GM21423 (cell line): ENCODE measurements at regions not wholly inside any gene's neighbourhood (a gene's known extent, or its start where the extent isn't known, plus 50 kb on each side); places are given as distances from the start of the nearest gene placed in this dataset.

Experiments
- ATAC-seq: cut with Tn5 transposase; IDR thresholded peaks from one replicate; pipeline ENCODE4 v1.9.1; 2021; ENCODE audit warnings: mild to moderate bottlenecking, moderate library complexity; ENCODE audit not compliant: unreplicated experiment

DNA sequence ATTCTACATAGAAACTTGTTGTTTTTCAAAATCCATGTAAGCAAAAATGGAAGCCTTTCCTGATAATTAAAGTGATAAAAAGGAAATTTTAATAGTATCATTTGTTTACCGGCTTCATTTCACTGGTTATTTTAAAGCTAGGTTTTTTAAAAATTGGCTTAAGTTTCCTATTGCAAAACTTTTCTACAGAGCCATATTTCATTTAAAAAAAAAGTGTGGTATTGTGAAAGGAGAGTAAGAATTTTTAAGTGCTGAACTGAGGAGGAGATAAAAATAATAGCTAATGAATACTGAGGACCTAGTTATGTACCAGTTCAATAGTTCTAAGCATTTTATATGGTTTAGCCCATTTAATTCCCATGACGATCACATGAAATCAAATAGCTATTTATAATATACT is 172.2 kb upstream of the COL1A2 start:
- ATAC-seq = no peak

DNA sequence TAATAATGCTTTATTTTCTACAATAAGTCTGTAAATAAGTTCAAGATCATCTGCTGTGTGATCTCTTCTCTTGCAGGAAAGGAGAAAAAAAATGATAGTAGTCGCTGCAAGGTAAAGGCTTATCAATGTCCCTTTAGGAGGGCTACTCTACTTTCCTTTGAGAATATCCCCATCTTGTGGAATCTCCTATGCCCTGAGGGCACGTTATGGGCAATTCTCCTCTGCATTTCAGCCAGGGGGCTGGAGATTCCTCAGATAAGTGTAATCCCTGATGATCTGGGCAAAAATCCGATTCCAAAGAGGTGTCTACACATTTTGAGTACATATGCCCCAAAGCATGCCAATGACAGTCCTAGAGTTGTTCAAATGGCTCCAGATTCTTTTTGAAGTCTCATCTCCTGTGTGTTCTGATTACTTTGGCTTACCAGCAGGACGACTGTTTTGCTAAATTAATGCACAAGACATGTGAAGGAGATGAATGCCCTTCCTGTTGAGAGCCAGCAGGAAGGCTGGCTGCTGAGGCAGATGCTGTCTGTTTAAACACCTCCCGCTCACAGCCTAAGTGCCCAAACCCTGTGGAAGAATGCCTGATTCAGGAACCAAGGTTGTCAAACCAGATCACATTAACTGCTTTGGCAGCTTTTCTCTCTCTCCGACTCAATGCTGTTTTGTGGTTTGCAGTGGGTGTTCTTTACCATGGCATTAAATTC is 171.2 kb upstream of the COL1A2 start:
- ATAC-seq = no peak

DNA sequence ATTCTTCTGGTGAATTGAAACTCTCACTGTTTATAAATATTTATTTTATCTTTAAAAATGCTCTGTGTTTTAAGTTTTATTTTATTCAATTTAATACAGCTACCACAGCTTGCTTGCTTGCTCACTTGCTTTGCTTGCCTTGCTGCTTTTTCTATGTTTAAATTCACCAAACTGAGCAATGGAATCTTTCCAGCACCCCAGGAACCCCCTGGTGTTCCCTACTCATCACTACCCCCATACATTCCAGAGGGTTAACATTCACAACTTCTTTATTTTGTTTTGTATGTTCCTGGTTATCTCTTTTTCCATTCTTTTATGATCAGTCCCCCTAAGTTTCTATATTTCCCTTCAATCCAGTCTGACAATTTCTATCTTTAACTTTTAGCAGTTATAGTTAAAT is 166.5 kb upstream of the COL1A2 start:
- no peak for ATAC-seq

DNA sequence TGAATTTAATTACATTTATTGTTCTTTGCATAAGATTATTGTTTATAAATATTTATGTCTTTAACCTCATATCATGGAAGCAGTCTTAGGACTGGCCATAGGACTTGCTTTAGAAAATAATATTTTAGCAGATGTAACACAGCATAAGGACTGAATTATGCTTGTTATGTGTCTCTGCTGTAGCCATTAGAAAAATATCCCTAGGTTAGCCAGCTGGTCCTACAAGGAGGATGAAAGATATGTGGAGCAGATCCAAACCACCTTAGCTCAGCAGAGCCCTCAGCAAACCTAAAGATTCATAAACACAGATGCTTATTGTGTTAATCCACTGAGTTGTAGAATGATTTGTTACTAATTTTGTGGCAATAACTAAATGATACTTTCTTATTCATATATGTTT is 166.0 kb upstream of the COL1A2 start:
- no peak for ATAC-seq

DNA sequence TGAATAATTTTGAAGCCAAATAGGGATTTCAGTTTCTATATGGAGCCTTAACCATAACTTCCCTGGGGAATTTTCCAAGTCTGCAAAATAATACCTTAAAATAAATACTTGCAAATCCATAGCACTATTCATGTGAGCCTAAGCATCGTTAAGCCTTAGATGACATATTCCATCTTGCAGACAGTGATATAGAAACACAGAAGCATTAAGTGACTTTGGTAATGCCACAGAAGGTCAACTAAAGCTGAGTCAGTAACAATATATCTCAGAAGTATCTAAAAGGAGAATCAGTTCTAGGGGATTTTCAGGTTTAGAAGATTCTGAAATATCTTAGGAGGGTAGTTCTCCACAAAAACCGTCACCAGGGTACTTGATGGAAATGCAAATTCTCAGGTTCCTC is 163.4 kb upstream of the COL1A2 start:
- ATAC-seq = no peak

DNA sequence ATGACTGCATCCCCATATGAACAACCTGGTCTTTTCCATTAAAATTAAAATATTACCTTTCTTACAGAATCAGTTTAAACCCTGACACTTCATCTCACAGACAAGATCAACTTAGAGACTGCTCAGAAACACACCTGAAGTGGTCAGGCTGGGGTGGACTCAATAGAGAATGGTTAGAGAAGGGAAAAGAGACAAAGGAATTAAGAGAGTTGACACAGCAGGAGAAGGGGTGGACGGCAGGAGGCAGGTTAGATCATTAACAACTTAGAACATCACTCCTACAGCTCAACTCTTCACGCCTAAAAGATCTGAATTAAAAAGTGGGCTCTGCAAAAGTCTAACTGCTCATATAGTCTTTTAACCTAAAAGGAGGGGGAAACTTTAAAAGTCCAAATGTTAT is 157.7 kb upstream of the COL1A2 start:
- ATAC-seq = no peak

DNA sequence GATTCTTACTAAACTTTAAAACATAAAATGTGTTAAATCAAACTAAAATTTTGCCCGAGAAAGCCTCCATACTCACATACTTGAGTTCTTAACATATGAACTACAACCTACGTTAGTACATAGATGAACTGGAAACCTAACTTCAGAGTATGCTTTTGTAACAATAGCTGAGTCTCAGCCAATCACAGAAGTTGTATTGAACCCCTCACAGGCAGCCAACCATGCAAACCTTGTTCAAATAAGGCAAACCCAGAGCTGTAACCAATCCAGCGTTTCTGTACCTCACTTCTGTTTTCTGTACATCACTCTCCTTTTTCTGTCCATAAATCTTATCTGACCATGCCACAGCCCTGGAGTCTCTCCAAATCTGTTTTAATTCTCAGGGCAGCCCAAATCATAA is 157.3 kb upstream of the COL1A2 start:
- ATAC-seq = no peak

DNA sequence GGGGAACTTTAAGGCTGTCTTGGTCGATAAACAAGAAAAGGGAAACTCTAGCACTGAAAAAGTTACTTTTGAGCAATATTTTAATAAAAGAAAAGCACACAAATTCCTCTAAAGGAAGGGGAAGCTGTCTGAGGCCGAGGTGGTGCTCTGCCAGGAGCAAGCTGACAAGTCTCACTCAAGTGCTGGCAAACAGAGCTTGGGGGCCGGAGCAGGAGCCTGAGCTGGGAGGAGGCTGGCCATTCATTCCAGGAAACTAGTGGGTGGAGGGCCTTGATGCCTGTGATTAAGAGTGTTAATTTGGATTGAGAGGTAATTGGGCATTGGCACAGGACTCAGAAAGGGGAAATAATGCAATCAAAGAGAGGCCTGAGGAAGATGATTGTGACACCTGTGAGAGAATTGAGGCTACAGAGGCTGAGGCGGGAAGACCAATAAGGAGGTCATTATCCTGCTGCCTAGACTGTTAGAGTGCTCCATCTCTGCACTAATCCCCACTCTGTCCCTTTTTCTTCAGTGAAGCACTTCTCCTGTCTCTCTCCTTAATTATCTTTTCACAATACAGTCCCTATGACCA is 154.9 kb upstream of the COL1A2 start:
- ATAC-seq = no peak

DNA sequence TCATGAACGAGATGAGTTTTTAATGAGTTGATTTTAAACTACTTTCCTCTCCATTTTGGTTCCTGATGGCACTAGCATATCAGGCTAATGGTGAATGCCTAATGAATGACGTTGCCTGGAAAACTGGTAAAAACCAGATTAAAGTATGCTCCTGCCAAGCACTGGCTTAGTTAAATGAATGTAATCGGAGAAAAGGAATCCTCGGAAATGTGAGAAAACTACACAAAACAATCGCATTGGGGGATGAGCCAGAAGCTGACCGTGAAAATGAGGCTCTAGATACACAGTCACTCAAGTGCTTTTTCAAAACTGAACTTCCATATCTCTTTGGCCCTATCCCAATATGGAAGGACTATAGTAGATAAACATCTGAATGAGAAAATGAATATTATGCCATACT is 153.8 kb upstream of the COL1A2 start:
- no peak for ATAC-seq

DNA sequence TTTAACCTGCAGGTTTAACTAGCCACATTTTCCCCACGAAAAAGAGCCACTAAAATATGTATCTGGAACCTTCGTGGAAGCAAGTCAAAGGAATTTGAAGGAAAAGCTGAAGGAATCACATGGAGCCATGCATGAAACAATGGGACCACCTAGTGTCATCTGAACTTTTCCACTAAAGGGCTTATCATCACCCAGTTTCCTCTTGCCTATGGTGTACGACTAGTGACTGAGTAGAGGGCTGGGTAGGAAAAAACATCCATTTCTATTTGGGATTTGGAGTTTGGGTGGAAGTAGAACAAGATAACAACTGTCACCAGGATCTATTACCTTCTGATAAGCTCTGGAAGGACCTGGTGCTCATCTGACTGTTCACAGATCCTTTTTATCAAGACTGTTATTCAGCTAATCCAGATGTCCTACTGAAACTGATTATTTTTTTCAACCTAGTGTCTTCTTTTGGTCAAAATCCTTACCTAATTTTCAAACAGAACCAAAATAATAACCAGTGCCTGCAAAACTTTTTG is 153.2 kb upstream of the COL1A2 start:
- no peak for ATAC-seq

DNA sequence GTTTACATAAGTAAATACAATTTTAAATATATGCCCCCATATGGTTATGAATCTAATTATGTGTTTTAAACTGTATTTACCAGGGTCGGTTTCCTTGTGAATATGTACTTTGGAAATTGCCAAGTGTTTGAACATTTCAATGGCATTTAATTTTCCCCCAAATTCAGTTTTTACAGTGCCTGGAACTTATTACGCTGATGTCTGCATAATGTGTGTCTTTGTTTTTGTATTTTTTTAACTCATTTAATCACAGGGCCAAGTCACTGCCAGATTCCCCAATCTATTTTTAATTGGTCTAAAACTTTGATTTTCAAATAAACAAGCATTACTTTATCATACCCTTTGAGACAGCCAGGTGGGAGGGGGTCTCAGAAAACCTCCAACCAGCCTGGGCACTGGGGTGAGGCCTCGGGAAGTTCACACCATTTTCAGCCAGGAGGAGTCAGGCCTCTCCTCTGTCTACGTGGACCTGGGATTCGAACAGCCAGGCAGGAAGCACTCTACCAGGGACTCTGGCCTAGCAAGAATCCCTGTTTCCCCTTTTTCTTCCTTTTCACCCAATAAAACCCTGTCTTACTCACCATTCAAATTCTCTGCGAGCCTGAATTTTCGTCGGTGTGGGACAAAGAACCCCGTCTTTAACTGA is 151.5 kb upstream of the COL1A2 start:
- no peak for ATAC-seq

DNA sequence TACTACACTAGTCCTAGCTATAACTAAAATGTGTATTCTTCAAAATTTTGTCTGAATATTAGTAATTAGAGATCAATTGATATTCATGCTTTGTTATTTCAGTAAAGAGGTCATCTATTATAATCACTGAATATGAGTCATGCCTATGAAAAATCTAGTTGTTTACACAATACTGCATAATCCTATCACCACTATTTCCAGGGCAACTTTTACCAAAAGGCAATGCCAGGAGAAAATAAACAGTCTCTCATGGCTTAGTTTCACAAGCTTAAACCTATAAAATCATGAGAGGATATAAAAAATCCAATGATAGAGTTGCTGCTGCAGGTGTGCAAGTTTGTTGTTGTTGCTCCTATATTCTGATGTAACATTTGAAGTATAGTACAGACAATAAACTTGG is 149.9 kb upstream of the COL1A2 start:
- no peak for ATAC-seq

DNA sequence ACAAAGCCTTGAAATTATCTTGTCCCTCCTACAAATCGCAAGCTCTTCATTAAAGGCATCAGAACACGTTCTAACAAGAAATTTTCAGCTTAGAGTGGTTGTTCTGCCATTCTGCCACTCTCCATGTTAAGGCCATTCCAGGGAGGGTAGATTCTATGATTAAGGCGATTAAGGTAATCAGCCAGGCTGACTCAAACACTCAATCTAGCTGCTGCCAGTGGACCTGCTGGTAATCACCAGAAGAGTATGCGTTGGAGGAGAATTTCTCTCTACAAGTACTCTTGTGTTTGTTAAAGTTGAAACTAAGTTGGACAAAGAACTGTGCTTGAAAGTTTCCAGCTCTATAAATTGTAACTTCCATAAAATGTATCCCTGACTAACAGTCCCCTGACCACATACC is 149.2 kb upstream of the COL1A2 start:
- ATAC-seq = no peak

DNA sequence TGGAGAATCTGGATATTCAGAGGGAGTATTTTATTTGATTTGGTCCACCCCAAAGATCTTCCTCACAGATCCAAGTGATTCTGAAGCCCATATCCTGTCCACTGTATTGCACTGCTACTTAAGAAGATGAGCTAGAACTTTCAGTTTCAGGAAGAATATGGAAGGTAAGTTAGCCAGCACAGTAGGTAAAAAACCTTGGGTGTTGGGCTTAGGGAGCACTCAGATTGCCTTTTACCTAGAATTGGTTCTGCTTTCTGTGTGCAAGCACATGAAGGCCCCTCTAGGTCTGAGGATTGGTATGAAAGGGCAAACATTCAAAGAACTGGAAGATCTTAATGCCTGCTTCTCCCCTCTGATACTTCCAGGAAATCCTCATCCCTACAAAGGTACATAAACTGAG is 146.7 kb upstream of the COL1A2 start:
- ATAC-seq = no peak

DNA sequence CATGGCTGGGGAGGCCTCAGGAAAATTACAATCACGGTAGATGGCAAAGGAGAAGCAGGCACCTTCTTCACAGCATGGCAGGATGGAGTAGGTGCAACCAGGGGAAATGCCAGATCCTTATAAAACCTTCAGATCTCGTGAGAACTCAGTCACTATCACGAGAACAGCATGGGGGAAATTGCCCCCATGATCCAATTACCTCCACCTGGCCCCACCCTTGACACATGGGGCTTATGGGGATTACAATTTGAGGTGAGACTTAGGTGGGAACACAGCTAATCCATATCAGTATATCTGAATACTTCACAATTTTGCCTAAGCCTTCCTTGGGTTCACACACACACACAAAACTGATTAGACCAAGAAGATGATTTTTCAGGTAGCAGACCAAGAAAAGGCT is 145.1 kb upstream of the COL1A2 start:
- ATAC-seq = no peak

DNA sequence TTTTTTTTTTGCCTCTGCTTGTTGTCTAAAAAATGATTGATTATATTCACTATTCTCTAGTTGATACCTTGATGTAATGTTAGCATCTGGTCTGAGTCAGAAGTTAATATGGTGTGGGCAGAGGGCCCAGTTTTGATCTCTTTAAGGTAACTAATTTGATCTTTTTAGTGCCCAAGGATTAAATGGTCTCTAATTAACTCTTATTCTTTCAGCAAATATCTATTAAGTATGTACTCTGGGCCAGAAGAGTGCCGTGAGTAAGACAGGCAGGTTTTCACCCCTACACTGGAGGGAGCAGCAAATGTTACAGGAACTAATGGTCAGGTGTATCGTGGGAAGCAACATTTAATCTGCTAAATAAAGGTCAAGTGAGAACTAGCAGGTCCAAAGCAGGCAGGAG is 144.6 kb upstream of the COL1A2 start:
- ATAC-seq = no peak

DNA sequence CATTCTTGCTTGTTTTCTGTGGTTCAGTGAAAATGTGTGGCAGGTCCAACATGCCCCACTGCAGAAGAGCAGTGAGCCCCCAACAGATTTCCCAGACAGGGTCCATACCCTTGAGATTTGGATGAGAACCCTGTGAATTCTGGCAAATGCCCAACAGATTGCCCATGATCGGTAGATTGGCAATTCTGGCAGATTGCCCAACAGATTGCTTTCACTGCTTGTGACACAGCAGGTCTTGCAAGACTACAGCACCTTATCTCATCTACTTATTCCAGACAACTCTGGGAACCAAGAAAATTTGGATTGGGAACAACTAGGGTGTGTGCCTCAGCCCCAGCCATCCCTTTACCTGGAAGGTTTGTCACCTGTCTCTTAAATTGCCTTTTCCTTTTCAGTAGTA is 143.7 kb upstream of the COL1A2 start:
- no peak for ATAC-seq

DNA sequence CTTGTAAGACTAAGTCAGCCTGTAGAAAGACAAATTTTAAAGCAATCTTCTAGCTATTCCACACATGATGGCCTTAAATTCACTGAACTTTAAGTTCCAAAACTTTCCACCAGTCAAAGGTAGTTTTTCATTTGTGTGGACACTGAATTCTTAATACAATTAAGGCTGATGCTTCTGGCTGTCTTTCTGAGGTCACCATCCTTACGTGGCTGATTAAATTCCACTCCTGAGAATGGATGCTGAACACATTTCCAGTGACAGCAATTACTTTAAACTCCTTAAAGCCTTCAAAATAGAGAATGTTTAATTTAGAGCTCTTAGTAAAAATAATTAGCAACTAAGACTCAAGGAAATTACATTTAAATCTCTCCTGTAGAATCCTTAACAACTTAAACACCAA is 142.6 kb upstream of the COL1A2 start:
- no peak for ATAC-seq

DNA sequence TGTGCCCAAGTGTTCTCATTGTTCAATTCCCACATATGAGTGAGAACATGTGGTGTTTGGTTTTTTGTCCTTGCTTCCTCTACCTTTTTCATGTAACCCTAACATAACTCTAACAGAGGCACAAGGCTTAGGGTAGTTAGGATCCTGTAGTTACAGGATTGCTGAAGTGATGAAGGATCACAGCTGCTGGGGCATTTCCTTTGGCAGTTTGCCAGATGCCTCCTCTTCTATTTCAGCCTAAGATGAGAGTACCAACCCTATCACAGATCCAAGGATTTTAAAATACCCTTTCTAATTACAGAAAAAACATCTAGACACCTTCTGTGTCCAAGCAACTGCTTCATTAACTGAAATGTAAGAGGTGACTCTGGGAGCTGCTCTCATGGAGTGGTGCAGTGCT is 141.7 kb upstream of the COL1A2 start:
- no peak for ATAC-seq

DNA sequence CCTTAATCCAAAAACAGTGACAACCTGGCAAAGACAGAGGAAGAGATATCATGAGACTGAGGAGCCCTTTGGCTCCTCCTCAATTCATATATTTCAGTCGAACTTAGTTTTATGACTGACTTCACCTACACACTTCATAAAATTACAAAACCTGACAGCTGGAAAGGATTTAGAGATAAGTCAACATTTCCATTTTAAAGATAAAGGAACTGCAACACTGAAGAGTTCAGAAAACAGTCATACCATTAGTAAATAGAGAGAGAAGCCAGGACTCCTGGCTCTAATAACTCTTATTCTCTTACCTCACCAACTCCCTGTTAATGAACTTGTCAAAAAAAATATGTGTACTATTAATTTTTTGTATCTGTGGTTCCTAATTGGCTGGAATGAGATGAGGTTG is 141.0 kb upstream of the COL1A2 start:
- ATAC-seq = no peak

DNA sequence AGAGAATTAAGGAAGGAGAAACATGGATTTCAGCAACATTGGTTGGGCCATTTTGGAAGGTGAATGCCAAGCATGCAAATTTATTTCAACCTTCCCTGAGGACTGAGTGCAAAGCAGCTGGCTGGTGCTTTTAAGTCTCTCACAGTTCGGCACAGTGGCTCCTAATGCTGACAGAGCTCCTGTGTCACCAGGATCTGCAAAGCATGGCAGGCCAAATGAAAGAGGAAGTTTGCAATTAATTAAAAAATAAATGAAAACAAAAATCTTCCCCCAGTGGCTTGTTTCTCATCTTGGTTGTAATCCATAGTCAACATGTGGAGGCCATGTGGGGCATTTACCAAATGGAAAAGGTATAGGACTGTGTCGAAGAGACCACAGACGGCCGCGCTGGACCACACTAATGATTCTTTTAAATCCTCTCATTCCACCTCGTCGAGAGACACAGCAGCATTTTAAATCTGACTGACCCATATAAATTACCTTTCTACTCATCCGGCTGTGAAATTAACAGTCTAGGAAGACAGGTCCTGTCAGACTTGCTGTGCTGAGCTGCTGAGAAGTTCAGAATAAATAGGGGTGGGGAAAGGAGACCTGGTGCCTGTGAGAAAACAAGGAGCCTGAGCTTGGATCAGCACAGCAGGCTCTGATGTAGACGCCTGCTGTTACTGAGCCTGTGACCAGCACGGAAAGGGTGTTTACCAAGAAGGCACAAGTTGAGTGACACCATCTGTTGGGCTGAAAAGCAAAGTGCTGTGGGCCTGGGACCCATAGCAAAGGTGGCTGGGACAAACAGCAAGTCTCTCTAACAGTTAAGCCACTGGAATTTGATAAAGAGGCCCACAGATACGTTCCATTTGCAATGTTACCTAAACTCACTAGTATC is 136.0 kb upstream of the COL1A2 start:
- no peak for ATAC-seq
